ENCODE measurements at regions not wholly inside any gene's neighbourhood (a gene's known extent, or its start where the extent isn't known, plus 50 kb on each side); places are given as distances from the start of the nearest gene placed in this dataset.
"Not testable (repeated sequence)": the region's sequence is repeated elsewhere in the genome, so short reads cannot be mapped to it uniquely, and the experiment has no call there.

DNA sequence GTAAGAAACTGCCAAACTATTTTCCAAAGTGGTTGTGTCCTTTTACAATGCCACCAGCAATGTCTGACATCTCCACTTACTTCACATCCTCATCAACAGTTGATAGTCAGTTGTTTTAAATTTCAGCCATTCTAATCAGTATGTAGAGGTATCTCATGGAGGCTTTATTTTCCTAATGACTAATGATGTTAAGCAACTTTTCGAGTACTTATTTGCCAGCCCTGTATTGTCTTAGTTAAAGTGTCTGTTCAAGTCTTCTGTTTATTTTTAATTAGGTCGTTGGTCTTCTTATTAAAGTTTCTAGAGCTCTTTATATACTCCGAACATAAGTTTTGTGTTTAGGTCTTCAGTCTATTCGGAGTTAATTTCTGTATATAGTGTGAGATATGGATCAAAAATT, 54.9 kb upstream of the NBPF12 start:
- not testable (repeated sequence) for DNase-seq

GRCh38 chr1:146881096-146881495, 57.0 kb upstream of the NBPF12 start:
- not testable (repeated sequence) for DNase-seq

- DNase-seq, result not testable (repeated sequence)
Measured at GRCh38 chr1:146863799-146864319, 74.3 kb upstream of the NBPF12 start.

DNA sequence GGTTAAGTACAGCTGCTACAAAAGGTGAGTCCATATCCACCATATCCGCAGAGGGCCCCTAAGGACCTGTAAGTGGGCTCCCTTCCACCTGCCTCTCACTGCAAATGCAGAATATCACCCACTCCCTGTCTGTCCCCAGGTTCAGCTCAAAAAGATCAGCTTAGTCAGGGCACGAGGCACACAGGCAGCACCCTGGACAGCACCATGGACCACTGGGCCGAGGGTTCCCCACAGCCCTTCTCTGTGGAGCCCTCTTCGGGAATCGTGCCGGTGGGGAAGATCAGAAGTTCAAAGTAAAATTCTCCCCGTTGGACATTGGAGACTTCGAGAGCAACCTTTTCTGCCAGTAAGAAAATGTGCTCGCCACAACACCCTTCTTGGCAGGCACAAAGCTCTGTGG, 85.0 kb upstream of the NBPF12 start:
- not testable (repeated sequence) for DNase-seq

DNA sequence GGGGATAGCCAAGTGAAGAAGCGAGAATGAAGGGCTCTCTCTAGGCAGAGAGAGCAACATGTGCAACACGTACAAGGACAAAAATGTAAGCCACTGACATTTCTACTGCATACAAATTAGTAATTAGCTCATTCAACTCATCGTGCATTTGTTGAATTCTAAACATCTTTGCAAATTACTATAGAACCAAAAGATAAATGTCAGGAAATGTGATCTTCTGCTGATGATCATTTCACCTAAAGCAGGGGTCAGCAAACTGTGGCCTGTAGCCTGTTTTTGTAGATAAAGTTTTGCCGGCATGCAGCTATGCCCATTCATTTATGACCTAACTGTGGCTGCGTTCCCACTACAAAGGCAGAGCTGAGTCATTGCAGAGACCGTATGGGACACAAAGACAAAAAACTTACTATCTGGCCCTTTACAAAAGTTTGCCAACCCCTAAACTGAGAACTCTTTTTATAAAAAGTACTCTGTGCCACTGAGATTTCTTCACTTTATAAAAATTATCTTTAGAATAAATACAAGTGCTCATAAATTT, 87.7 kb upstream of the NBPF12 start:
- DNase-seq, result not testable (repeated sequence)

GRCh38 chr1:146838725-146839124, 99.4 kb upstream of the NBPF12 start:
- DNase-seq, result not testable (repeated sequence)

DNA sequence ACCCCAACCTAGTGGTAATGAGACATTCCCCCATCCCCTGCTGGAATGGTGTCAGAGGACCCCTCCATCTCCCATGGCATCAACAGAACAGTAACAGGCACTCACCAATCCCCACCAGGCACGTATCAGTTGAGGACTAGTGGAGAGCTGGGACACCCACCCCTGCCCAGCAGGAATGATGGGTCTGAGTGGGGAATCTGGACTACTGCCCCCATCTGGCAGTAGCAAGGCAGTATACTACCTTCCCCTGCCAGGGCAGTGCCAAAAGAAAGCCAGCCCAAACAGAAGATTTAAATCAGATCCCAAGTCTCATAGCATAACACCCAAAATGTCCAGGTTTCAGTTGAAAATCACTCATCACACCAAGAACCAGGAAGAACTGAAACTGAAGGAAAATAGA, 111.2 kb upstream of the NBPF12 start:
- DNase-seq, result not testable (repeated sequence)

DNA sequence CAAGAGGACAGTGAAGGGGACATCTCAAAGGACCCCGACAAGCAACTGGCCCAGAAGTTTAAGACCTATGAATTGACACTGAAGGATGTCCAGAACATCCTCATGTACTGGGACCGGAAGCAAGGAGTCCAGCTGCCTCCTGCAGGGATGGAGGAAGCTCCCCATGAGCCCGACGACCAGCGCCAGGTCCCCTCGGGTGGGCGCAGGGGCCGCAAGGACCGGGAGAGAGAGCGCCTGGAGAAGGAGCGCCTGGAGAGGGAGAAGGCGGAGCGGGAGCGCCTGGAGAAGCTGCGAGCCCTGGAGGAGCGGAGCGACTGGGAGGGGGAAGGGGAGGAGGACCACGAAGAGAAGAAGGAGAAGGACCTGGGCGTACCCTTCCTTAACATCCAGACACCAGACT, 143.9 kb upstream of the NBPF12 start:
- DNase-seq, result not testable (repeated sequence)

- DNase-seq, result not testable (repeated sequence)
Measured at GRCh38 chr1:146792725-146793124, 145.4 kb upstream of the NBPF12 start.

DNA sequence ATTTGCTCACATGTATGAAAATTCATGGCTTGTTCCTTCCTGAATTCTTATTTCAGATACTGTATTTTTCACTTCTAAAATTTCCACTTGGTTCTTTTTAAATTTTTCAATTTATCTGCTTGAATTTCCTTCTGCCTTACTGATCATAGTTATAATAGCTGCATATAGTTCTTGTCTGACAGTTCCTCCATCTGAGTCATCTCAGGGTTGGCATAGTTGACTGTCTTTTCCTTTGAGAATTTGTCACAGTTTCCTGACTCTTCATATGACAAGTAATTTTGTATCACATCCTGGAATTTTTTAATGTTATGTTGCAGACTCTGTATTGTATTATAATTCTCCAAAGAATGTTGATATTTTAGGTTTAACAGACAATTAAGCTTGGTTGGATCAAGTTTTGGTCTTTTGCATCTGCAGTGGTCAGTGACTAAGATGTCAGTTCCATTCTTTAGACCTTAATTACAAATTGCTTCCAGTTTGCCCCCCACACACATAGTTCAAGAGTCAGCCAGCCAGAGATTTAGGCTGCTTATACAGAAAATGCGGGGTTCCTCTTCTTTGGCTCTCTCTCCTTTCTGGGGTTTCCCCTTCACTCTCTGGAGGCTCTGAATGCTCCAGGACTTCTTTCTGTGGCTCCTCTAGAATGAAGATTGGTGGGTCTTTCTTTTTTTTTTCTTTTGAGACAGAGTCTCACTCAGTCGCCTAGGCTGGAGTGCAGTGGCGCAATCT, 153.7 kb upstream of the NBPF12 start:
- not testable (repeated sequence) for DNase-seq

DNA sequence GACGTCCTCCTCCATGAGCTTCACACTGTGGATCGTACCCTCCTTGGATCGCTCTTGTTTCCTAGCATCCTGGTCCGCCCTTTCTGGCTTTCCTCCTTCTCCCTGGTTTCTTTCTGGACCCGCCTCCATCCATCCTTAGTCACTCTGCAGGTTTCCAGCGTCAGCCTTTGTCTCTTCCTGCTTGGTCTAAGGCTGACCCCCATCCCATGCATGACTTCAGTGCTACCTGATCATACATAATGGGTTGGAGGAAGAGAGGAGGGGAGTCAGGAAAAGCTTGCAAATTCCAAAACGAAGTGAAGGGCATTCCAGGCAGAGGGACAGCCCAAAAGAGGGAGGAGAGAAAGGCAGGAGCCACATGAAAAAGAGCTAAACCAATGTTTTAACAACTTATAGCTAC, 156.9 kb upstream of the NBPF12 start:
- not testable (repeated sequence) for DNase-seq

DNA sequence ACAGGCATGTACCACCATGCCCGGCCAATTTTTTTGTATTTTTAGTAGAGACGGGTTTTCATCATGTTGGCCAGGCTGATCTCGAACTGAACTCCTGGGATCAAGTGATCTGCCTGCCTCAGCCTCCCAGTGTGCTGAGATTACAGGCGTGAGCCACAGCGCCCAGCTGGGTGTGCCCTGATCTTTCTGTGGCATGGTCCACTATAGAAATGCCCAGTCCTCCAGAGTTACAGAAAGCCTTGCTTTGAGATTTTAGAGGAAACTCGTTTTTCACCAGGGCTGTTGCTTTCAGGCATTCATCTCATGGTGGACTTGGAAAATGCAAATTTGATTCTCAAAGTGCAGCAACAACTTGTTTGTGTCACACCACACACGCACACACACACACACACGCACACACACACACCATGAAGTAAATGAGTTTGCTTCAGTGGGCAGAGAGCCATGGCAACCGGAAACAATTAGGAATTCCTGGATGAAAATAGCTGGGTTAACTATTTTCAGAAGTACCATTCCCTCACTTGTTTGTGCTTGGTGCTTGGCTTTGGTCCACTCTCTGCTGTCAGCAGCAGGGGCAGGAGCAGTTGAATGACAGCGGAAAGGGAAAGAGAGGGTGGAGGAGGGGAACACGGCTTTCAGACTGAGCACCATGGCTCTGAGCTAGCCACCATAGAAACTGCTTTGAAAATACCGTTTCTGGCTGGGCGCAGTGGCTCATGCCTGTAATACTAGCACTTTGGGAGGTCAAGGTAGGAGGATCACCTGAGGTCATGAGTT, 160.1 kb upstream of the NBPF12 start:
- DNase-seq, result not testable (repeated sequence)

- not testable (repeated sequence) for DNase-seq
Measured at GRCh38 chr1:146774988-146775387, 163.1 kb upstream of the NBPF12 start.

GRCh38 chr1:146774271-146774670, 163.9 kb upstream of the NBPF12 start:
- not testable (repeated sequence) for DNase-seq

DNA sequence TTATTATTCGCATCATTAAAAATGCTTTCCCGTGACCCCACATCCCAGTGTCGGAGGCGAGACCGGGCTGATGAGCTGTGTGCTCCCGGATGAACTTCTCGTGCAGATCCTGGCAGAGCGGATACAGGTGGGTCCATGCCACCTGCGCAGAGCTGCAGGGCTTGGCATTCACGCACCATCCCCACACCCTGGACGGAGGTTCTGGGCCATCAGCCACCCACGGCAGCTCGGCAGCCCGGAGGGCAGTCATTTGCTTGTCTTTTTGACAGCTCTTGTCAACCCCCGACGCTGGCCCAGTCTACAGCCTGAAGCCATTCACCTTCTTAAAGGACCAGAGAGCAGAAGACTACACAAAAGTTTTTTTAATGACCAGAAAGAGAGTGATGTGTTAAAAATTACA, 166.7 kb upstream of the NBPF12 start:
- not testable (repeated sequence) for DNase-seq

DNA sequence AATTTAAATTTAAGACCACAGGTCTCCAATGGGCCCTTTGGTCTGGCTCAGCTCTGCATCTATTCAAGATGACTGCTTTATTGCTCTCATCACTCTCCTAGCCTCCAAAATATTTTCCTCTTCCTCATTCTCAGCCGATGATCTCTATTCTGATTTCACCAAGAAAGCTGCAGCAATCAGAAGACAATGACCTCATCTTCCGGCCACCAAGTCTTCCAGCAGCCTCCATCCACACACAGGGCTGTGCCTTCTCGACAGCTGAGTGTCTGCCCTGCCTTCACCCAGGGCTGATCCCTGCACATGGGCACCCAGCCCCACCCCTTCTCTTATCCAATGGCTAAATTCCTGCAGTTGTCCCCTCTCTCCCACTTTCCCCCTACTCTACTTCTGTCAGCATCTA, 167.1 kb upstream of the NBPF12 start:
- not testable (repeated sequence) for DNase-seq

GRCh38 chr1:146763234-146763633, 174.9 kb upstream of the NBPF12 start:
- not testable (repeated sequence) for DNase-seq

DNA sequence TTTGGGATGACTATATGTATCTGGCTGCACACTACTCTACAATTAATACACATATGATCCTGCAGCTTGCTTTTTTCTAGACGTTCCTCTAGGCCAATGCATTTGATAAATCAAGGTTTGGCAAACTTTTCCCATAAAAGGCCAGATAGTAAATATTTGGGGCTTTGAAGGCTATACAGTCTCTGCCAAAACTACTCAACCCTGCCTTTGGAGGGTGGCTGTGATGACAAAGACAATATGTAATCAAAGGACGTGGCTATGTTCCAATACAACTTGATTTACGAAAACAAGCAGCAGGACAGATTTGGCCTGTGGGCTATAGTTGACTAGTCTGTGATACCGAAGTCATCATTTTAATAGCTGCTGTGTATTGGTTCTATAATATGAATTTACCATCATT, 181.3 kb upstream of the NBPF12 start:
- DNase-seq, result not testable (repeated sequence)

DNA sequence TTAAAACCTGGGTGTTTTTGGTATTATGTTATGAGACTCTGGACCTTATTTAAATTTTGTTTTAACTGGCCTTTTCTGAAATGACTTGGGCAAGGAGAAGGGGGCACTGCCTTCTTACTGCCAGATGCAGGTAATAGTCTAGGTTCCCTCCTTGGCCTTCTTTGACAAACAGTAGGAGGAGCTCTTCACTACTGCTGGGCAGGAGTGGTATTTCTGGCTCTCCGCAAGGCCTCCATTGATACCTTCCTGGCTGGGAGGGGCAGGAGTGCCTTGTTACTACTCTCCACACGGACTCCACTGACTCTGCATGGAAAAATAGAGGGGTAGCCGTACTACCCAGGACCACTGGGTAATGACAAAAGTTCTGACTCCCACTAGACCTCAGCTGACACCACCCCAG, 189.4 kb upstream of the NBPF12 start:
- DNase-seq, result not testable (repeated sequence)

DNA sequence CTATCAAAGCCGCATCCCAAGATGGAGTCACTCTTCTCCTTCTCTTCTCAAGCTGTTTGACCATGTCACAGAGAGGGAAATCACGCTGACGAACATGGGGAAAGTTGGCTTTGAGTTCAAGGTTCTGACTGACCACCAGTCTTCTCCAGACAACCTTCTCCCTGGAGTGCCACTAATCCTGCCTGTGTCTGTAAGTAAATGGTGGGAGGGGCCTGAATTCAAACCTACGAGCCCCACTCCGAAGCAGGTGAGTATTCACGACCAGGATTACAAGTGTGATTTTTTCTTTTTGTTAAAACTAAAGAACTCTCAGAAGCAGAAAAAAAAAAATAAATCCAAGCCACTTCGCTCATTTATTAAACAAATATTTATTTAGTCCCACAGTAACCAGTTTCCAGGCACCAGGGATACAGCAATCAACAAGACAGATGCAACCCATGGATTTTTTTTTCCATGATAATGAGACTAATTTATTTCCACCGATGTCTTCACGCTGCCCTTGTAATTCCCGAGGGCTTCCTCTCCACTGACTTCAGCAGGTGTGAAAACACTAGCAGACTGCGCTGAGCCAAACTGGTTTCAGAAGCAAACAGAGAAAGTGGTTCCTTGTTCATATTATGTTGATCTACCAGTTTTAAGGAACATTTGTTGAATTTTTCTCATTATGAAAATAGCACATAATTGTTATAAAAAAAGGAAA, 206.0 kb upstream of the NBPF12 start:
- peak; percentile 88 for DNase-seq

DNA sequence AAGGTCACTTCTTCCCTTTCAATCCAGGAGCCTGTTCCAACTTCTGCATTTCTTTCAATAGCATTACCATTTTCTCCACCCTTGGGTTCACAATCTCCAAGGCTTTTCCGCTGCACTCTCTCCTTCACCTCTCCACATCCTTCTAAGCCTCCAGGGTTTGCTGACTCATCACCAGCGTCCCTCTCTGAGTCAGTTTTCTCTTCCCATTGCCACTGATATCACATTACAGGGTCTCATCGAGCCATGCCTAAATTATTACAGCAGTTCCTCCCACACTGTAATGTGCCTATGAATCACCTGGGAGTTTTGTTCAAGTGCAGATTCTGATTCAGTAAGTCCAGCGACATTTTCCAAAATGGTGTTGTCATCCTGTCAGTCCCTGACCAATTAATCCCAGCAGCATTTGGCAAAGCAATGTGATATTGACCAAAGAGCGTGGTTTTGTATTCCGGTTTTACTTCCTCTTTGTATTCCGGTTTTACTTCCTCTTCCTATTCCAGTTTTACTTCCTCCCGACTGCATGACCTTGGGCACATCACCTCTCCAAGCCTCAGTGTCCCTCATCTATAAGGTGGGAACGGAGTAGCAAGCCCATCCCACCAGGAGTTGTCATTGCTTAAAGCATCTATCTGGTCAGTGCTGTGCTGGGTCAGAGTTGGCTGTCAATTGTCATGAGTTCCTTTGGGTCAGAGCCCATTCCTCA, 208.3 kb upstream of the NBPF12 start:
- DNase-seq, result not testable (repeated sequence)

- DNase-seq, result not testable (repeated sequence)
Measured at GRCh38 chr1:146715054-146715453, 223.1 kb upstream of the NBPF12 start.

All from DMS153 (cell line).